Retinal pigment epithelial cell (primary cell): ENCODE measurements at regions not wholly inside any gene's neighbourhood (a gene's known extent, or its start where the extent isn't known, plus 50 kb on each side); places are given as distances from the start of the nearest gene placed in this dataset.

ENCODE experiments used
- DNase-seq: peaks from one replicate; pipeline ENCODE4 v3.0.0-alpha.2; 2010; ENCODE audit warnings: low read depth
- H3K4me3 ChIP-seq: 2 replicates; pipeline ENCODE4 v1.5.1; 2011; ENCODE audit warnings: mild to moderate bottlenecking, low read length, control low read depth, moderate library complexity
- TF ChIP-seq, protein P1 (sequence below): conservative IDR thresholded peaks from 2 replicates; pipeline ENCODE4 v1.5.1; 2011; ENCODE audit warnings: low read depth, low read length, control low read depth, inconsistent platforms

DNA sequence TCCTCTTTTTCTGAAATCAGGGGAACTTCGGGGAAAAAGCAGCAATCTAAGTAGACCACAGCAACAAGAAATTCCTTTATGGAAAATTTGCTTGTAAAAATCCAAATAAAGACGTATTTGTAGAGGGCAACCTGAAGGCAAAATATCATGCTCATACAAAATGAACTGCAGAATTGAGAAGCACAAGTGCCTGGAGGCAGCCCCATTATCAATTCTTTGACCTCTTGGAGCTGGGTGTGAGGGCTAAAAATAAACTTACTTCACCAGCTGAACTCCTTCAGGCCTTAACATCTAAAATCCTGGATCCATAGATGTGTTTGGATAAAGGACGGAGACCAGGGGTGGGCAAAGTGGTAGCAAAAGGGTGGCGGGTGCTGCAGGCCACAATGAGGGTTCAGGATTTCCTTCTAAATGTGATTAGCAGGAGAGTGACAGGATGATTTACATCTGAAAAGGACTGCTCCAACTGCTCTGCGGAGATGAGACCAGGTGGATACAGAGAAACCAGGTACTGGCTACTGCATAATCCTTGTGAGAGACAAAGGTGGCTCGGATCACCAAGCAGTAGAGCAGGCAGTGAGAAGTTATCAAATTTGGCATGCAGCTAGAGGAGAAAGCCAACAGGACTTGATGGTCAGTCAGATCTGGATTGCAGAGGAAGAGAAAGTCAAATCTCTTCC lies 81.7 kb upstream of the TJP1 start:
- TF ChIP-seq, protein P1, sequence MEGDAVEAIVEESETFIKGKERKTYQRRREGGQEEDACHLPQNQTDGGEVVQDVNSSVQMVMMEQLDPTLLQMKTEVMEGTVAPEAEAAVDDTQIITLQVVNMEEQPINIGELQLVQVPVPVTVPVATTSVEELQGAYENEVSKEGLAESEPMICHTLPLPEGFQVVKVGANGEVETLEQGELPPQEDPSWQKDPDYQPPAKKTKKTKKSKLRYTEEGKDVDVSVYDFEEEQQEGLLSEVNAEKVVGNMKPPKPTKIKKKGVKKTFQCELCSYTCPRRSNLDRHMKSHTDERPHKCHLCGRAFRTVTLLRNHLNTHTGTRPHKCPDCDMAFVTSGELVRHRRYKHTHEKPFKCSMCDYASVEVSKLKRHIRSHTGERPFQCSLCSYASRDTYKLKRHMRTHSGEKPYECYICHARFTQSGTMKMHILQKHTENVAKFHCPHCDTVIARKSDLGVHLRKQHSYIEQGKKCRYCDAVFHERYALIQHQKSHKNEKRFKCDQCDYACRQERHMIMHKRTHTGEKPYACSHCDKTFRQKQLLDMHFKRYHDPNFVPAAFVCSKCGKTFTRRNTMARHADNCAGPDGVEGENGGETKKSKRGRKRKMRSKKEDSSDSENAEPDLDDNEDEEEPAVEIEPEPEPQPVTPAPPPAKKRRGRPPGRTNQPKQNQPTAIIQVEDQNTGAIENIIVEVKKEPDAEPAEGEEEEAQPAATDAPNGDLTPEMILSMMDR: no peak

GRCh38 chr15:29903028-29903427 lies 80.8 kb upstream of the TJP1 start:
- no peak overlapping the region for H3K4me3 ChIP-seq
- no peak for DNase-seq
- TF ChIP-seq, protein P1: no peak

More for the DNA sequence above, 81.7 kb upstream of the TJP1 start:
- H3K4me3 ChIP-seq: no peak overlapping the region
- no peak for DNase-seq

GRCh38 chr15:29900237-29901189 lies 78.2 kb upstream of the TJP1 start:
- no peak overlapping the region for H3K4me3 ChIP-seq
- TF ChIP-seq, protein P1: no peak
- no peak for DNase-seq

DNA sequence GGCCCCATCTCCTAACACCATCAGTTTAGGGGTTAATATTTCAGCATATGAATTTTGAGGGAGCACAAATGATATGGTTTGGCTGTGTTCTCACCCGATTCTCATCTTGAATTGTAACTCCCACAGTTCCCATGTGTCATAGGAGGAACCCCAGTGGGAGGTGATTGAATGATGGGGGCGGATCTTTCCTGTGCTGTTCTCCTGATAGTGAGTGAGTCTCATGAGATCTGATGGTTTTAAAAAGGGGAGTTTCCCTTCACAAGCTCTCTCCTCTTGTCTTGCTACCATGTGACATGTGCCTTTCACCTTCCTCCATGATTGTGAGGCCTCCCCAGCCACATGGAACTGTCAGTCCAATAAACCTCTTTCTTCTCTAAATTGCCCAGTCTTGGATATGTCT lies 73.8 kb upstream of the TJP1 start:
- TF ChIP-seq, protein P1: no peak

DNA sequence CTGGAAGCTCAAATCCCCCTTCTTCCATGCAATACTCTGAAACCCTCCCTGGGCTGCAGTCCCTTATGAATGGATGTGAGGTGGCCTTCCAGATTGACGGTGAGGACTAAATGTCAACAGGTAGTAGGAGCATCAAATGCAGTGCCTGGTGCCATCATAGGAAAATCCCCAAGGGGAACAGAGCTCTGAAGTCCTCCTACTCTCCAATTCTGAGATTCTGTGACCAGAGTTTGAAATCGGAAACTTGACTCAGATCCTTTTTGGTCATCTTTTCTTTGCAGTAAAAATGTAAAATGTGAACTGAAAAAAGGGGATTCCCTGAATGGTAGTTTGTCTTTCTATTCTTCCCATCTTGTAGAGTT lies 68.8 kb upstream of the TJP1 start:
- no peak for DNase-seq
- TF ChIP-seq, protein P1: no peak
- no peak overlapping the region for H3K4me3 ChIP-seq

More for the DNA sequence above, 73.8 kb upstream of the TJP1 start:
- H3K4me3 ChIP-seq: no peak overlapping the region
- DNase-seq: no peak

DNA sequence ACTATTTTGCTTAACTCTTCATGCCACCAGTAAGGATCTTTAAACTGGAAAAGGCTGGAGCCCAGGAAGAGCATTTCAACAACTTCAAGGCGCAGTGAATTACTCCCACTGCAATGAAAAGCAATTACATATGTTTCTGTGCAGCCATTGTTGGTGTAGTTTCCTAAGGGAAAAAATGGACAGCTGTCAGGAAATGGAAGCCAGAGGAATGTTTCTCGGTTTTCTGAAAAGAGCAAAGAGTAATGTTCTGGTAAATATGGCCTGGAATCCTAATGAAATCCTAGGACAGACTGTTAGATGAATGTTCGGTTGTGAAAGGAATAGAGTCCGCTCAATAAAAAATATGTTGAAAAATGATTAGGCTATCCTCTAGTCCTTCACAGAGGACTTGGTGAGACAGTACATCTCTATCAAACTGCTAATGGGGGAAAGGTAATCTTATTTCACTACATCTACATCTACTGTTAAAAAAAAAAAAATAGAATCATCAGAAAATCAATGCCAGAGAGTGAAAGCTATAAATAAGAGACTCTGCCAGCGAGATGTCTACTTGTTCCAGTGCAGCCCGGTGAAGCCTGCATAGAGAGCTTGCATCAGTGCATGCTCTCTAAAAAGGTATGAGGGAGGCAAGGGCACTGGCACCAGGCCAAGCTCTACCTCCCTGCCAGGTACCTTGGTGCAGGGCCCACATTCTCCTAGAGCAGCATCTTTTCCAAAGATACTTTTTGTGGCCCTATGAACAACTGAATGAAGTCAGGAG lies 68.2 kb upstream of the TJP1 start:
- TF ChIP-seq, protein P1: no peak

More for the DNA sequence above, 68.2 kb upstream of the TJP1 start:
- DNase-seq: no peak
- H3K4me3 ChIP-seq: no peak overlapping the region
